HCT116 (cell line): ENCODE measurements at regions not wholly inside any gene's neighbourhood (a gene's known extent, or its start where the extent isn't known, plus 50 kb on each side); places are given as distances from the start of the nearest gene placed in this dataset.

Experiments used
- ATAC-seq: fragments of 200-7000 bp; cut with Tn5 transposase; 2 replicates; pipeline ENCODE4 v1.9.1; 2020; ENCODE audit warnings: mild to moderate bottlenecking, moderate library complexity
- BruUV-seq: library from RNA; stranded (reverse); fragments of 400-500 nt; replicated peaks from 2 replicates; lab custom pipeline; 2021; lab: Mats Ljungman, UMichigan
- CTCF ChIA-PET: fragments of 300-600 bp; sonication (Branson Sonifier 250); formaldehyde crosslinking; loops from one replicate; lab custom pipeline; 2021; ENCODE audit warnings: antibody characterized with exemption; lab: Charles Lee
- POLR2A ChIA-PET: fragments of 300-600, 350-600 bp; sonication (Branson Sonifier 250); formaldehyde crosslinking; loops from one replicate; lab custom pipeline; 2021; ENCODE audit warnings: antibody characterized with exemption; lab: Charles Lee
- RAD21 ChIA-PET, 2 experiments: fragments of 300-600 bp; sonication (Branson Sonifier 250); formaldehyde crosslinking; loops; one replicate each; lab custom pipeline; 2023; ENCODE audit warnings: low total read pairs in 2 of 2; ENCODE audit not compliant: uncharacterized antibody in 2 of 2, unreplicated experiment in 2 of 2, low non-redundant PET in 1 of 2; lab: Charles Lee
- DNase-seq: peaks from one replicate; pipeline ENCODE4 v3.0.0-alpha.2; 2010; ENCODE audit warnings: low read depth, low spot score
- H2AFZ ChIP-seq: fragments of 200-600 bp; shearing (Covaris generic), sonication (generic); 2 replicates; pipeline ENCODE4 v1.6.1; 2017; ENCODE audit warnings: low read depth, mixed run types, mixed read lengths, antibody characterized with exemption, low read length; ENCODE audit not compliant: poor library complexity, severe bottlenecking
- H3K27ac ChIP-seq: 2 replicates; pipeline ENCODE4 v1.5.1; 2012; ENCODE audit warnings: low read depth, low read length
- H3K27me3 ChIP-seq: fragments of 200-600 bp; sonication (generic); 2 replicates; pipeline ENCODE4 v1.6.1; 2016; ENCODE audit warnings: mixed run types, low read length, mixed read lengths; ENCODE audit not compliant: insufficient read depth
- H3K36me3 ChIP-seq, 2 experiments: fragments of 200-500 bp in 1 of 2; fragments of 200-600 bp in 1 of 2; sonication (Bioruptor generic) in 1 of 2; sonication (generic) in 1 of 2; 2 replicates each; pipeline versions ENCODE4 v1.5.1 to v1.6.1; 2014 to 2016; ENCODE audit warnings: low read length in 2 of 2, inconsistent platforms in 1 of 2, mixed read lengths in 1 of 2, mixed run types in 1 of 2; ENCODE audit not compliant: insufficient read depth in 2 of 2, control insufficient read depth in 1 of 2
- H3K4me1 ChIP-seq, 2 experiments: fragments of 200-600 bp in 1 of 2; sonication (generic) in 1 of 2; 2 replicates each; pipeline versions ENCODE4 v1.5.1 to v1.6.1; 2012 to 2017; ENCODE audit warnings: low read length in 2 of 2, inconsistent platforms in 1 of 2, mild to moderate bottlenecking in 1 of 2, mixed read lengths in 1 of 2, mixed run types in 1 of 2, moderate library complexity in 1 of 2; ENCODE audit not compliant: insufficient read depth in 2 of 2, control insufficient read depth in 1 of 2
- H3K4me2 ChIP-seq: fragments of 200-600 bp; sonication (generic); 2 replicates; pipeline ENCODE4 v1.6.1; 2017; ENCODE audit warnings: mixed run types, low read length, mixed read lengths
- H3K4me3 ChIP-seq, 2 experiments: fragments of 200-600 bp in 1 of 2; sonication (generic) in 1 of 2; replicated peaks in 1 of 2; 2 replicates each; pipeline ENCODE4 v1.5.1; 2011 to 2016; ENCODE audit warnings: low read length in 2 of 2, control low read depth in 1 of 2, low read depth in 1 of 2, mild to moderate bottlenecking in 1 of 2, mixed read lengths in 1 of 2, mixed run types in 1 of 2
- H3K79me2 ChIP-seq: fragments of 200-600 bp; sonication (generic); 2 replicates; pipeline ENCODE4 v1.6.1; 2017; ENCODE audit warnings: mild to moderate bottlenecking, mixed run types, low read length, moderate library complexity, mixed read lengths; ENCODE audit not compliant: insufficient read depth
- H3K9ac ChIP-seq: fragments of 200-600 bp; sonication (generic); 2 replicates; pipeline ENCODE4 v1.6.1; 2016; ENCODE audit warnings: low read length, mixed read lengths
- H3K9me2 ChIP-seq: fragments of 200-600 bp; sonication (generic), shearing (Covaris generic); 2 replicates; pipeline ENCODE4 v1.6.1; 2017; ENCODE audit warnings: mixed run types, mild to moderate bottlenecking, moderate library complexity; ENCODE audit not compliant: insufficient read depth
- H3K9me3 ChIP-seq, 2 experiments: fragments of 200-500 bp in 1 of 2; fragments of 200-600 bp in 1 of 2; sonication (Bioruptor generic) in 1 of 2; sonication (generic) in 1 of 2; 2 replicates each; pipeline ENCODE4 v1.6.1; 2014 to 2017; ENCODE audit warnings: low read length in 2 of 2, mixed read lengths in 2 of 2, inconsistent platforms in 1 of 2, low read depth in 1 of 2, mild to moderate bottlenecking in 1 of 2, mixed run types in 1 of 2, moderate library complexity in 1 of 2; ENCODE audit not compliant: control insufficient read depth in 1 of 2, insufficient read depth in 1 of 2
- H4K20me1 ChIP-seq: fragments of 200-600 bp; sonication (generic), shearing (Covaris generic); 2 replicates; pipeline ENCODE4 v1.6.1; 2017; ENCODE audit warnings: mixed run types, mild to moderate bottlenecking, moderate library complexity; ENCODE audit not compliant: insufficient read depth
- CEBPB ChIP-seq: IDR thresholded peaks from 2 replicates; pipeline ENCODE4 v1.6.1; 2012; ENCODE audit warnings: low read depth
- ELF1 ChIP-seq: IDR thresholded peaks from 2 replicates; pipeline ENCODE4 v1.6.1; 2012; ENCODE audit warnings: low read depth, borderline replicate concordance
- EZH2 ChIP-seq: fragments of 200-600 bp; sonication (generic); IDR thresholded peaks from 2 replicates; pipeline ENCODE4 v1.6.1; 2017; ENCODE audit warnings: antibody characterized with exemption, mixed run types
- EZH2phosphoT487 ChIP-seq: fragments of 200-600 bp; IDR thresholded peaks from 2 replicates; pipeline ENCODE4 v1.6.1; 2018; ENCODE audit warnings: antibody characterized with exemption, borderline replicate concordance
- JUND ChIP-seq: IDR thresholded peaks from 2 replicates; pipeline ENCODE4 v1.6.1; 2012
- SIN3A ChIP-seq: IDR thresholded peaks from 2 replicates; pipeline ENCODE4 v1.6.1; 2012; ENCODE audit warnings: low read depth
- YY1 ChIP-seq: IDR thresholded peaks from 2 replicates; pipeline ENCODE4 v1.6.1; 2011; ENCODE audit warnings: low read length, low read depth, moderate library complexity, mild to moderate bottlenecking; ENCODE audit not compliant: insufficient replicate concordance; ENCODE audit errors: extremely low read depth
- intact Hi-C: fragments of 100-400 bp; cut with micrococcal nuclease; formaldehyde crosslinking; loops from 2 replicates; pipeline ENCODE4 v1.10.0; 2022
- TF ChIP-seq, protein P1 (sequence below): IDR thresholded peaks from 2 replicates; pipeline ENCODE4 v1.6.1; 2012

DNA sequence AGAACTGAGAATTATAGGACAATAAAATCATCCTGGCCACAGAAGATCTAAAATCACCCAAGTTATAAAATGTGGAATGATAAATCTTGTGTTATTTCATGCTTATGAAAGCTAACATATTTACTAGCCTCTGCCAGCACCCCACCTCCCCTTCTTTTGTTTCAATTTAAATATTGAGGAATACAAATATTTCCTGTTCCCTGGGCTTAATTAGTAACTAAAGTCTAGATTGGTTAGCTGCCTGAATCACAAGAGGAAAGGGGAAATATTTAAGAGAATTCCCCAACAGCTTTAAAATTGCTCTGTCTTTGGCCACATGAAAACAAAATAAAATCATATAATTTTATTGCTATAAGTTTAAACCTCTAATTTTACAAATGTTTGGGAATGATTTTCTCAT is 287.0 kb downstream of the PRELID2 start:
- H3K36me3 ChIP-seq = no peaks in the 10 kb centered on the region
- no peaks in the 10 kb centered on the region for H3K79me2 ChIP-seq
- ChIA-PET RAD21 (no interaction called here), POLR2A (no interaction called here), CTCF (no interaction called here)
- no peaks in the 10 kb centered on the region for H3K9me2 ChIP-seq
- H3K4me2 ChIP-seq = no peak overlapping the region
- H3K4me1 ChIP-seq = peaks cover 0 to 17% of the 10 kb centered on the region in 2 experiments; a peak in 2 of 4 replicates
- no TSS peak for BruUV-seq
- no peak overlapping the region for H2AFZ ChIP-seq
- no peak overlapping the region for H3K27ac ChIP-seq
- DNase-seq = no peak
- ATAC-seq = no peak
- TF ChIP-seq EZH2phosphoT487 (no peak), EZH2 (no peak), YY1 (no peak), JUND (no peak), SIN3A (no peak)
- TF ChIP-seq, protein P1, sequence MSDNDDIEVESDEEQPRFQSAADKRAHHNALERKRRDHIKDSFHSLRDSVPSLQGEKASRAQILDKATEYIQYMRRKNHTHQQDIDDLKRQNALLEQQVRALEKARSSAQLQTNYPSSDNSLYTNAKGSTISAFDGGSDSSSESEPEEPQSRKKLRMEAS = no peak
- intact Hi-C loops = no loop called here
- H3K9ac ChIP-seq = no peak overlapping the region
- H4K20me1 ChIP-seq = no peaks in the 10 kb centered on the region
- no peaks in the 10 kb centered on the region for H3K27me3 ChIP-seq
- H3K9me3 ChIP-seq = no peaks in the 10 kb centered on the region
- no peak overlapping the region for H3K4me3 ChIP-seq

DNA sequence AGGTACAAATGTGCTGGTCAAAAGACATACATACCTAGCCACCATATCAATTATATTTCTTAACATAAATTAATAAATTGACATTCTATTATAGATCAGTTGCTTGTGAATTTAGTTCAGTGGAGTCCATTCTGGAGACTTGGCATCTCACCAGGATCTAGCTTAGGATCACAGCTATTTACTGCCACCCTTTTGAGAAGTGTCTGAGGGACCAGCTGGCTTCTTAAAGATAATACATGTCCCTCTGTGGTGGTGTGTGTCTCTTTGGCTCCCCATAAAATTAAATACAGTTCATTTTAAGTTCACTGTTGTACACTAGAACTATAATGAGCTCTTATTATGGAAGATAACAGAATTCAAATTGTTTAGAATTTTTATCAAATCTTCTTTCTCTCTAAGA is 290.7 kb downstream of the PRELID2 start:
- TF ChIP-seq SIN3A (no peak), CEBPB (no peak), ELF1 (no peak)
- H3K36me3 ChIP-seq = no peaks in the 10 kb centered on the region
- no peaks in the 10 kb centered on the region for H4K20me1 ChIP-seq
- ChIA-PET POLR2A (no interaction called here), CTCF (no interaction called here), RAD21 (no interaction called here)
- H3K9me3 ChIP-seq = no peaks in the 10 kb centered on the region
- DNase-seq = no peak
- no peaks in the 10 kb centered on the region for H3K9me2 ChIP-seq
- no peaks in the 10 kb centered on the region for H3K79me2 ChIP-seq
- no TSS peak for BruUV-seq
- H3K27me3 ChIP-seq = no peaks in the 10 kb centered on the region
- H3K4me3 ChIP-seq = no peak overlapping the region
- H3K4me2 ChIP-seq = peak overlapping the region; percentile 44; the same call in 1 of the 2 replicates
- no peak; the same call in 1 of the 2 replicates for ATAC-seq
- intact Hi-C loops = no loop called here
- H2AFZ ChIP-seq = no peak overlapping the region
- peaks cover 0 to 17% of the 10 kb centered on the region in 2 experiments; a peak in 2 of 4 replicates for H3K4me1 ChIP-seq
- no peak overlapping the region for H3K27ac ChIP-seq
- no peak overlapping the region for H3K9ac ChIP-seq
